Glutamatergic neuron (in vitro differentiated cells): ENCODE measurements at regions not wholly inside any gene's neighbourhood (a gene's known extent, or its start where the extent isn't known, plus 50 kb on each side); places are given as distances from the start of the nearest gene placed in this dataset.

ENCODE experiments used
- DNase-seq: peaks from one replicate; pipeline ENCODE4 v3.0.0; 2022
- H3K27ac Mint-ChIP-seq: one replicate; pipeline ENCODE4 v1.8.0; 2020; ENCODE audit warnings: mild to moderate bottlenecking, mixed read lengths, inconsistent platforms; ENCODE audit not compliant: unreplicated experiment
- H3K27me3 Mint-ChIP-seq: one replicate; pipeline ENCODE4 v1.8.0; 2020; ENCODE audit warnings: mild to moderate bottlenecking, moderate library complexity, mixed read lengths, inconsistent platforms; ENCODE audit not compliant: unreplicated experiment
- H3K36me3 Mint-ChIP-seq: one replicate; pipeline ENCODE4 v1.8.0; 2020; ENCODE audit warnings: mild to moderate bottlenecking, mixed read lengths, inconsistent platforms; ENCODE audit not compliant: unreplicated experiment
- H3K4me1 Mint-ChIP-seq: one replicate; pipeline ENCODE4 v1.8.0; 2020; ENCODE audit warnings: mild to moderate bottlenecking, low read depth, mixed read lengths, inconsistent platforms; ENCODE audit not compliant: unreplicated experiment
- H3K4me3 Mint-ChIP-seq: one replicate; pipeline ENCODE4 v1.8.0; 2020; ENCODE audit warnings: mild to moderate bottlenecking, mixed read lengths, inconsistent platforms; ENCODE audit not compliant: unreplicated experiment
- H3K9me3 Mint-ChIP-seq: one replicate; pipeline ENCODE4 v1.8.0; 2020; ENCODE audit warnings: mild to moderate bottlenecking, moderate library complexity, mixed read lengths, inconsistent platforms; ENCODE audit not compliant: unreplicated experiment
- TF ChIP-seq, protein P1 (sequence below): fragments of 200-600 bp; sonication (generic); IDR thresholded peaks from one replicate; pipeline ENCODE4 v1.5.0; 2021; ENCODE audit not compliant: partially characterized antibody, unreplicated experiment

DNA sequence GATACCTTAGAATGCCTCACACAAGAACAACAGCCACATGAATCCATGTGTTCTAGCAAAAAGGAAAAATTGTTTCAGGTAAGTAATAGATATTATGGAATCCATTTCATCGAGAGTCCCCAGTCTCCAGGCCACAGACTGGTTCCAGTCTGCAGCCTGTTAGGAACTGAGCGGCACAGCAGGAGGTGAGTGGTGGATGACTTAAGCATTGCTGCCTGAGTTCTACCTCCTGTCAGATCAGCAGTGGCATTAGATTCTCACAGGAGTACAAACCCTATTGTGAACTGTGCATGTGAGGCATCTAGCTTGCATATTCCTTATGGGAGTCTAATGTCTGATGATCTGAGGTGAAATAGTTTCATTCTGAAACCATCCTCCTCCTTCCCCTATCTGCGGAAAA is 207.0 kb downstream of the CSNK1G3 start:
- peaks cover 3% of the 10 kb centered on the region for H3K27me3 Mint-ChIP-seq
- H3K36me3 Mint-ChIP-seq: no peaks in the 10 kb centered on the region
- peaks cover 2% of the 10 kb centered on the region for H3K4me1 Mint-ChIP-seq

DNA sequence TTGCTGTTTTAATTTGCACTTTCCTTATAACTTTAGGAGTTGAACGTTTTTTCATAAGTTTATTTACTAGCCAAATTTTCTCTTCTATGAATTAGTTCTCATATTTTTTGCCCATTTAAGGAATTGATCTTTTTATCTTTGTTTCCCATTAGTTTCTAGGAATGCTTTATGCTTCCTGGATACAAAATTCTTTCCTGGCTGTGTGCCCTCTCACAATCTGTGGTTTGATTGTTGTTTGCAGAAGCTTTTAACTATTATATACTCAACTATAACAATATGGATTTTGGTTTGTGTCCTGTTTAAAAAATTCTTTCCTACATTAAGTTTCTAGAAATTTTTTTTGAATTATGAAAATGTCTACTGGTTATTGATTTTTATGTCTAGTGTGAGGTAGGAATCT is 206.3 kb downstream of the CSNK1G3 start:
- no peak for DNase-seq
- no peaks in the 10 kb centered on the region for H3K9me3 Mint-ChIP-seq
- peaks cover 2% of the 10 kb centered on the region for H3K4me1 Mint-ChIP-seq
- H3K27ac Mint-ChIP-seq: no peak overlapping the region
- TF ChIP-seq, protein P1, sequence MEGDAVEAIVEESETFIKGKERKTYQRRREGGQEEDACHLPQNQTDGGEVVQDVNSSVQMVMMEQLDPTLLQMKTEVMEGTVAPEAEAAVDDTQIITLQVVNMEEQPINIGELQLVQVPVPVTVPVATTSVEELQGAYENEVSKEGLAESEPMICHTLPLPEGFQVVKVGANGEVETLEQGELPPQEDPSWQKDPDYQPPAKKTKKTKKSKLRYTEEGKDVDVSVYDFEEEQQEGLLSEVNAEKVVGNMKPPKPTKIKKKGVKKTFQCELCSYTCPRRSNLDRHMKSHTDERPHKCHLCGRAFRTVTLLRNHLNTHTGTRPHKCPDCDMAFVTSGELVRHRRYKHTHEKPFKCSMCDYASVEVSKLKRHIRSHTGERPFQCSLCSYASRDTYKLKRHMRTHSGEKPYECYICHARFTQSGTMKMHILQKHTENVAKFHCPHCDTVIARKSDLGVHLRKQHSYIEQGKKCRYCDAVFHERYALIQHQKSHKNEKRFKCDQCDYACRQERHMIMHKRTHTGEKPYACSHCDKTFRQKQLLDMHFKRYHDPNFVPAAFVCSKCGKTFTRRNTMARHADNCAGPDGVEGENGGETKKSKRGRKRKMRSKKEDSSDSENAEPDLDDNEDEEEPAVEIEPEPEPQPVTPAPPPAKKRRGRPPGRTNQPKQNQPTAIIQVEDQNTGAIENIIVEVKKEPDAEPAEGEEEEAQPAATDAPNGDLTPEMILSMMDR: no peak
- H3K36me3 Mint-ChIP-seq: no peaks in the 10 kb centered on the region
- no peak overlapping the region for H3K4me3 Mint-ChIP-seq
- H3K27me3 Mint-ChIP-seq: peaks cover 3% of the 10 kb centered on the region

More for the DNA sequence above, 207.0 kb downstream of the CSNK1G3 start:
- TF ChIP-seq, protein P1: no peak
- Mint-ChIP-seq H3K9me3 (no peaks in the 10 kb centered on the region), H3K27ac (no peak overlapping the region), H3K4me3 (no peak overlapping the region)
- DNase-seq: no peak

DNA sequence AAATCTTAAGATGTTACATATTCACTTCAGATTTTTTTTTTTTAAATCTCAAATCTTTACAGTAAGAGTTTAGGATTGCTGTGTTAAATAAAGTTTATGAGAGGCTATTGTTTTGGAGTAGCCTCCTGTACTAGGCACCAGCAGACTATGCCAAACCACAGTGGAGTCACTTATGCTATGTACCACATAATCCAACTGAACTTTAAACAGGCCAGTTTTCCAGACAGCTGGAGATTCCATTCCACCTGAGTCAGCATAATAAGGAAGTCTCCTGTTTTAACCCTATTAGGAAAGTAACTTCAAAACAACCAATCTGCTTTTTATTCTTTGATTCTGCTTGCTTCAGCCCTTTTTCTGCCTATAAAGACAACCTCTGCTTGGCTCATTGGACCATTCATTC is 205.2 kb downstream of the CSNK1G3 start:
- Mint-ChIP-seq H3K27me3 (peaks cover 3% of the 10 kb centered on the region), H3K36me3 (no peaks in the 10 kb centered on the region), H3K27ac (no peak overlapping the region), H3K4me1 (peaks cover 2% of the 10 kb centered on the region), H3K9me3 (no peaks in the 10 kb centered on the region), H3K4me3 (no peak overlapping the region)
- TF ChIP-seq, protein P1: no peak
- DNase-seq: no peak

DNA sequence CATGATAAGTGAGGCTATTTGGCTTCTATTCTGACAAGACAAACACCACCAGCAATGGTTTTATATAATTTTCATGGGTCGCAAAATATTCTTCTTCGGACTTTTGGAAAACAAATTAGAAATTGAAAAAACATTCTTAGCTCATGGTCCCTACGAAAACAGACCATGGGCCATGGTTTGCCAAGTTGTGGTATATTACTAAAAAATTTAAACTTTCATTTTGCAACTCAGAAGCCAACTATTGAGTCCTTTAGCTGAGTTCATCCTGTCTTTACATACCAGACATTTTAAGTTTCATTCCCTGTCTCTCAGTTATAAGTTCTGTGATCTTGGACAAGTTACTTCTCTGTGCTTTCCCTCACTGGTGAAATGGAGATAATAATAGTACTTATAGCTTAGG is 198.1 kb downstream of the CSNK1G3 start:
- TF ChIP-seq, protein P1: no peak
- H3K27ac Mint-ChIP-seq: no peak overlapping the region
- H3K27me3 Mint-ChIP-seq: no peaks in the 10 kb centered on the region

DNA sequence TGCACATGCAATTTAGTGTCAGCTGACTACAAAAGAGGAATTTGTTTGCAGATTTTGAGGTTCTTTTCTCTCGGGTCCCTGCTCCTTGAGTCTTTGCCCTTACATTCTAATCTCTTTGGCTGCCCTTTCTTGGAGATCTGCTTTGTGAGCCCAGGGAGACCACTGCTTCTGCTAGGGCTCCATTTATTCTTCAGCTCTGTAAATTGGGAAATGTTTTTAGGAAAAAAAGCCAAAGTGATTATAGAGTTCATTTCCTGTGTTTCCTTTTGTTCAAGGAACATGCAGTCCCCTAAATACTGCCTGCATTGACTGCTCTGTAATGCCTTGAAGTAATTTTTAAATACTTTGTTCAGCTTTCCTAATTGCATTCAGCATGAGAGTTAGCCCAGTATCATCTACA is 197.4 kb downstream of the CSNK1G3 start:
- Mint-ChIP-seq H3K36me3 (peaks cover 5% of the 10 kb centered on the region), H3K27me3 (no peaks in the 10 kb centered on the region), H3K9me3 (no peaks in the 10 kb centered on the region), H3K27ac (no peak overlapping the region), H3K4me1 (no peaks in the 10 kb centered on the region), H3K4me3 (no peak overlapping the region)
- TF ChIP-seq, protein P1: no peak
- no peak for DNase-seq

More for the DNA sequence above, 198.1 kb downstream of the CSNK1G3 start:
- no peak for DNase-seq
- Mint-ChIP-seq H3K36me3 (peaks cover 5% of the 10 kb centered on the region), H3K4me3 (no peak overlapping the region), H3K4me1 (no peaks in the 10 kb centered on the region), H3K9me3 (no peaks in the 10 kb centered on the region)
